ENCODE measurements at regions not wholly inside any gene's neighbourhood (a gene's known extent, or its start where the extent isn't known, plus 50 kb on each side); places are given as distances from the start of the nearest gene placed in this dataset.
"Not testable (repeated sequence)": the region's sequence is repeated elsewhere in the genome, so short reads cannot be mapped to it uniquely, and the experiment has no call there.

DNA sequence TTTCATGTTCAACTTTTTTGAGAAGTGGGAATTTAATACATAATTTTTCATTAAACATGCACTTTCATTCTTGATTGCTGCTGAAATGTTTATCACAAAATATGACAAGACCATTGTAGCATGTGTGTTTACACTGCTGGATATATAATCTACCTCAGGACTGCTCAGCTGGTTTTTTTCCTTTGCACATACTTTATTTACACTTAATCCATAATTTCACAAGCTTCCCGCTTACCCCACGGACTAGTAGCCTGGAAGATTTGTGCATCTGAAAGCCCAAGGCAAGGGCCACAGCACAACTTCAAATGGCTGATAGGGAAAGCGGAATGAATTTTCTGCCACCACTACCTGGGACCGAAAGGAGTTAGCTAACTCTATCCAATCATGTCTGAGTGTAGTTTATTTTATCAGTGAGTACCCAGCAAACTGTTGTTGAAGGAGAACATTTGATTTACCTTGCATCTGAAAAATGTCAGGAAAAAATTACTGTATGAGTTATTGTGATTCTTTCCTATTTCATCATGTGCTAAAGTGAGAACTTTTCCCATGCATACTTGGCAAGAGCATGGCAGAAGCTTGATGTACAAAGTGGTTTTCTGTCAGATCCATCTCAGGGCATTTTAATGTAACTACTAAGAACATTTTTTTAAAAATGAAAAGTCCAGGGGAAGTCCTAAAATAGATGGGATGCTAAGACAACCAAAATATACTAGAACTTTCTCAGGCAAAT is 558.2 kb upstream of the USP24 start:
- CTCF ChIA-PET: no interaction called here
- no peaks in the 10 kb centered on the region for H3K36me3 Mint-ChIP-seq
- H3K27me3 Mint-ChIP-seq: no peaks in the 10 kb centered on the region
- no peaks in the 10 kb centered on the region for H3K4me1 Mint-ChIP-seq
- H3K4me3 Mint-ChIP-seq: no peak overlapping the region
- no peak overlapping the region for H3K27ac Mint-ChIP-seq
- H3K9me3 Mint-ChIP-seq: no peaks in the 10 kb centered on the region
- no peak for DNase-seq

DNA sequence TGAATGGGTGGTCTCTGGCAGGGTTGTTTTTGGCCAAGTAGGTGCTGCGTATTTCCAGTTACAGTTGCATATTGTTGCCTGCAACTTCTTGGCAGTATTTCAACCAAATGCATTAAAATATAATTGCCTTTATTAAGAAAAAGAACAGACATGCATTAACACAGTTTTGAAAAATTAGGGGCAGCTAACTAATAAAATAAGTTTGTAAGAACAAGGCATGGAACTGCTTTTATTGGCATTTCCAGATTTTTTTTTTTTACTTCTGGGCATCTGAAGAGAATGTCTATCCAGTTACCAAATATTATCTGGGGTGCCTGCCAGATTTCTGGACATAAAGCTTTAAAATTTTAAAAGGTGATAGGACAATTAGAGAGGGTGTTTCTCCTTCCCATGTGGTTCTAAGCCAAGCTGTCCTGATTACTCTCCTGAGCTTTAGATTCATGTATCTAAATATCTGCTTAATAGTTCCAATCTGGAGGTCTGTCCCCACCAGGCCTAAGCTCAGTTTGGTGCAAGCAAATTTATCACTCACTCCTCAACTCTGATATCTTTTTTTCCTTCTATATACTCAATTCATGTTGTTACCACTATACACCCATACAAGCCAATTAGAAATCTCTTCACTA is 553.3 kb upstream of the USP24 start:
- DNase-seq: no peak
- H3K27me3 Mint-ChIP-seq: no peaks in the 10 kb centered on the region
- no peaks in the 10 kb centered on the region for H3K9me3 Mint-ChIP-seq
- no peak overlapping the region for H3K4me3 Mint-ChIP-seq
- no peaks in the 10 kb centered on the region for H3K36me3 Mint-ChIP-seq
- CTCF ChIA-PET: interaction anchor here (0.6 kb wide), 1 partner anchor 54 kb away, joined by 3 read pairs; no protein-coding TSS in a partner anchor
- H3K27ac Mint-ChIP-seq: no peak overlapping the region
- no peaks in the 10 kb centered on the region for H3K4me1 Mint-ChIP-seq

DNA sequence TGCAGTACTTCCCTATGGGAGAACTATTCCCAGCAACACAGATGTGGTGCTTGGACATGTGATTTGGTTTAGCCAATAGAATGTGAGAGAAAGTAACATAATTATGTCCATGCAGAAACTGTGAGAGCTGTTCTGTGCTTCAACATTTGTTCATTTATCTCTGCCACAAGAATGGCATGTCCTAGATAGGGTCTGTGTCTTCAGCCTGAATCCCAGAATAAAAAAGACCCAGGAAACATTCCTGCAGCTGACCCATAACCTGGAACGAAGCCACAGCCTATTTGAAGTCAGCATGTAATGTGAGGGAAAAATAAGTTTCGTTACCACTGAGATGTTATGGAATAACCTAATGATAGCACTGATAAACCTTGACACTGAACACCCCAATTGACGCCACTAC is 552.0 kb upstream of the USP24 start:
- no peak for DNase-seq
- H3K4me1 Mint-ChIP-seq: no peaks in the 10 kb centered on the region
- H3K27ac Mint-ChIP-seq: no peak overlapping the region
- CTCF ChIA-PET: no interaction called here
- no peaks in the 10 kb centered on the region for H3K36me3 Mint-ChIP-seq
- no peak overlapping the region for H3K4me3 Mint-ChIP-seq
- no peaks in the 10 kb centered on the region for H3K9me3 Mint-ChIP-seq
- H3K27me3 Mint-ChIP-seq: no peaks in the 10 kb centered on the region

DNA sequence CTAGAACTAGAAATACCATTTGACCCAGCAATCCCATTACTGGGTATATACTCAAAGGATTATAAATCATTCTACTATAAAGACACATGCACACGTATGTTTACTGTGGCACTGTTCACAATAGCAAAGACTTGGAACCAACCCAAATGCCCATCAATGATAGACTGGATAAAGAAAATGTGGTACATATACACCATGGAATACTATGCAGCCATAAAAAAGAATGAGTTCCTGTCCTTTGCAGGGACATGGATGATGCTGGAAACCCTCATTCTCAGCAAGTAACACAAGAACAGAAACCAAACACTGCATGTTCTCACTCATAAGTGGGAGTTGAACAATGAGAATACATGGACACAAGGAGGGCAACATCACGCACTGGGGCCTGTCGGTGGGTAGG is 550.3 kb upstream of the USP24 start:
- H3K4me1 Mint-ChIP-seq, H3K36me3 Mint-ChIP-seq, H3K4me3 Mint-ChIP-seq, H3K27ac Mint-ChIP-seq, CTCF ChIA-PET, H3K9me3 Mint-ChIP-seq, H3K27me3 Mint-ChIP-seq, DNase-seq: not testable (repeated sequence)

DNA sequence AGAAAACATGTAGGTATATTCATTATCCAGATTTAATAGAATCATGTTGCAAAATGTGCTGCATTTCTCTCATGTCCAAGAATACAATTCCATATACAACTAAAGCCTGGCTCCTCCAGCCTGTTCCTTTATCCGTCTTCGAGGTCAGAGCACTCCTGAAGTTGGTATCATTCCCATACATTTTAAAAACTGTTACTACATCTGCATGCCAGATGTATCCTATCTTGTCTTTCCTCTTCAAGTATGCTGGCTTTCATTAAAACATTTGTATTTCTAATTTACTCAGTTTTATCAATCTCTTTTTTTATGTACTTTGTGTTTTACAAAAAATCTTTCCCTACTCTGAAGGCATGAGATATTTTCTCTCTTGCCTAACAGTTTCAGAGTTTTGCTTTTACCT is 536.6 kb upstream of the USP24 start:
- no peaks in the 10 kb centered on the region for H3K4me1 Mint-ChIP-seq
- no peaks in the 10 kb centered on the region for H3K9me3 Mint-ChIP-seq
- DNase-seq: no peak
- no peaks in the 10 kb centered on the region for H3K27me3 Mint-ChIP-seq
- no peak overlapping the region for H3K4me3 Mint-ChIP-seq
- H3K36me3 Mint-ChIP-seq: no peaks in the 10 kb centered on the region
- no peak overlapping the region for H3K27ac Mint-ChIP-seq
- CTCF ChIA-PET: no interaction called here

DNA sequence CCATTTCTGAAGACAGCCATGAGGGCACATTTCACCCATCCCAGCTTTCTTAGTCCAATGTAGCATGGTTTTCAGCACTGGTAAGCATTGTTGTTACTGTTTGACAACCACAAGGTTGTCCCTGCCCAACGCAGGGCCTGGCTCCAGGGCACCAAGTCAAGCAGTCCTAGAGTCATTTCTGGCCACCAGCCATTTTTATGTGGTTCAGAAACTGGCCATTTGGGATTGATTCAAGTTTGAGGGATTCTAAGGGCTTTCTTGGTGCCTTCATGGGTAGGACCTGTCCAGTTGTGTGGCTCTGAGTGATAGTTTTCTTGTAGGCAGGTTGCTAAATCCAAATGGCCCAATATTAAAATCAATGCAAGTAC is 535.4 kb upstream of the USP24 start:
- Mint-ChIP-seq H3K9me3 (peaks cover 2% of the 10 kb centered on the region), H3K27me3 (no peaks in the 10 kb centered on the region), H3K4me1 (no peaks in the 10 kb centered on the region), H3K36me3 (no peaks in the 10 kb centered on the region), H3K27ac (no peak overlapping the region), H3K4me3 (no peak overlapping the region)
- DNase-seq: no peak
- CTCF ChIA-PET: no interaction called here

DNA sequence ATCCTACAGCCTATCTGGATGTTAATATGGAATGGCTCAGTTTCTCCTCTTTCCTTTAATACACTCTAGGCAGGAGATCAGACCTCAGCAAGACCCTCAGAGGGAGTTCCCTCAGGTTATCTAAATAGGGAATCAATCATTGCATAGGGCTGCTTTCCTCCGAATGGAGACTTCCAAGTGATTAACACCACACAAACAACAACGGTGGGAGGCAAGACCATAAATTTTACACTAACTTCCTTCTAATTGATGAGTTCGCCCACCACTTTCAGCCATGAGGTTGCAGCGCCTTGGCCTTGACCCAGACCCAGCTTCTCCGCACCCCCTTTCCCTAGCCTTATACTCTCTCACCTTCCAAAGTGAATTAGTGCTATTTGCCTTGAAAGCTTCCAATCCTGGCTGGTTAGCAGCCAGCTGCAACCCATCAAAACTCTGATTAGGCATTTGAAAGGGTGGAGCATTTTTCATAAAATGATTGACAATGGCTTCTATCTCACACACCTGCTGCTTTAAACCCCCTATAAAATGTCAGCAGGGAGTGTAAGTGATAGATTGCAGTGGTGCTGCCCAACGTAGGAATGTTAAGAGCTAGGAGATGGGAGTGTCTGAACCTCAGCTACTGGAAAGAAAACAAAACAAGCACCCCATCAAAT is 534.9 kb upstream of the USP24 start:
- Mint-ChIP-seq H3K9me3 (peaks cover 2% of the 10 kb centered on the region), H3K36me3 (no peaks in the 10 kb centered on the region), H3K4me1 (no peaks in the 10 kb centered on the region), H3K4me3 (no peak overlapping the region), H3K27me3 (no peaks in the 10 kb centered on the region), H3K27ac (no peak overlapping the region)
- DNase-seq: no peak
- CTCF ChIA-PET: interaction anchor here (1.2 kb wide), 1 partner anchor 10 kb away, joined by 3 read pairs; no protein-coding TSS in a partner anchor

DNA sequence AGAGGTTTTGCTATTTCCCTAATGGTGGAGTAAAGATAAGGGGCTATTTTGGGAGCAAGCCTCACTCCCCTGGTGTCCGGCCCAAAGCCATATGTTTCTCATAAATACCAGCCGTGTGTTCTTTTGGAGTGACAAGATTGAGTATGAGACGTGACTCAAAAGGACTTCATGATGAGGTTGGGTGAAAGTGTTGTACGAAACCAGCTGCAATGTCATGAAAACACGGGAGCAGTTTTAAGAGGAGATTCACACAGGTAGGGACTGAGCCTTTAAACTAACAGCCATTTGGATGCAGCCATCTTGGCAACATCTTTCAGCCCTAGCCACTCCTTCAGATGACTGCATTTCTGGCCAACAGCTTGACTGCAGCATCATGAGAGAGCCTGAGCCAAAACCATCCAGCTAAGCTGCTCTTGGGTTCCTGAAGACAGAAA is 532.3 kb upstream of the USP24 start:
- Mint-ChIP-seq H3K27me3 (no peaks in the 10 kb centered on the region), H3K27ac (no peak overlapping the region), H3K4me3 (no peak overlapping the region), H3K36me3 (no peaks in the 10 kb centered on the region), H3K4me1 (no peaks in the 10 kb centered on the region), H3K9me3 (peaks cover 2% of the 10 kb centered on the region)
- no peak for DNase-seq
- CTCF ChIA-PET: interaction anchor here (0.6 kb wide), 1 partner anchor 24 kb away, joined by 3 read pairs; no protein-coding TSS in a partner anchor

DNA sequence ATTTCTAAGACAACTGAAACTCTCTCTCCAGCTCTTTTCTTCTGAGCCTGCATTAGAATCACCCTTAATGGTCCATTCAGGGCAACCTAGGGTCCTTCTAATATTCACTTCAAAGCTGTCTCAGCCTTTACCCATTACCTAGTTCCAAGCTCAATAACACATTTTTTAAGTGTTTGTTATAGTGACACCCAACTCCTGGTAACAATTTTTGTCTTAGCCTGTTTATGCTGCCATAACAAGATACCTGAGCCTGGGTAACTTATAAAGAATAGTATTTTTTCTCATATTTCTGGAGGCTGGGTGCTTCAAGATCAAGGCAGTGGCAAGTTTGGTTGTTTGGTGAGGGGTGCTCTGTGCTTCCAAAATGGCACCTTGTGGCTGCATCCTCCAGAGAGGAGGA is 531.5 kb upstream of the USP24 start:
- CTCF ChIA-PET: no interaction called here
- no peaks in the 10 kb centered on the region for H3K27me3 Mint-ChIP-seq

DNA sequence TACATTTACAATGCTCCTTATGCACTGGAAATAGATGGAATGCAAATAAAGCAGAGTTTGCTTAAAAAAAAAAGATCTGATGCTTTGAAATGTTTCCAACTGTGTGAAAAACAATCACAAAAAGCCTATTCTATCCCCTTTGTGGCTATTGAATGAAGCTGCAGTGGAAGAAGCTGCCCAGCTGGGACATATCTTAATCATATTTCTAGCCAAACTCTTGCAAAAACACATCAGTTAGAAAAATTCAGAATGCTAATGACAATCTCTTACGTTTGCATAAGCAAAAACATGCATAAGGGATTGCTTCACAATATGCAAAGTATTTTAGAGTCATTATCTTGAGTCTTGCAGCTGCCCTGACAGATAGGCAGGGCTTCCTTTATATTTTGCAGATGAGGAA is 526.4 kb upstream of the USP24 start:
- Mint-ChIP-seq H3K36me3 (no peaks in the 10 kb centered on the region), H3K4me3 (no peak overlapping the region), H3K27me3 (no peaks in the 10 kb centered on the region), H3K4me1 (no peaks in the 10 kb centered on the region), H3K9me3 (peaks cover 2% of the 10 kb centered on the region), H3K27ac (no peak overlapping the region)
- no peak for DNase-seq
- CTCF ChIA-PET: no interaction called here

More for the DNA sequence above, 531.5 kb upstream of the USP24 start:
- peaks cover 2% of the 10 kb centered on the region for H3K9me3 Mint-ChIP-seq
- H3K4me3 Mint-ChIP-seq: no peak overlapping the region
- H3K36me3 Mint-ChIP-seq: no peaks in the 10 kb centered on the region
- H3K27ac Mint-ChIP-seq: no peak overlapping the region
- DNase-seq: no peak
- no peaks in the 10 kb centered on the region for H3K4me1 Mint-ChIP-seq

DNA sequence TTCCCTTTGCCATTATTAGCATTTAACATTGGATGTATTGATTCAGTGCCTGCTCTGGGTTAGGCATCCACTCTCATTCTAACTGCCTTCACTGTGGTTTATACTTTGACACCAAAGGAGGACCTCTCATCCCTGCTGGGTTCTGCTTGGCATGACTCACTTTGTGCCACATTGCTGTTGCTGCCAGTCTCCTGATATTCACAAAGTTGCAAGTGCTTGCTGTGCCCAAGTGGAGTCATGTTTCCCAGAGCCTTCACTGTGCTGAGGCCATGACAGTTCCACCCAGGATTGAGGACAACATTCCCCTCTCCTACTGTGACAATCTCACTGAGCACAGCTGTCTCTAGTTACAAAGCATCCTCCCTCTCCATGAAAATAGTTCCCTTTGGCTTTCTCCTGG is 519.9 kb upstream of the USP24 start:
- no peaks in the 10 kb centered on the region for H3K36me3 Mint-ChIP-seq

DNA sequence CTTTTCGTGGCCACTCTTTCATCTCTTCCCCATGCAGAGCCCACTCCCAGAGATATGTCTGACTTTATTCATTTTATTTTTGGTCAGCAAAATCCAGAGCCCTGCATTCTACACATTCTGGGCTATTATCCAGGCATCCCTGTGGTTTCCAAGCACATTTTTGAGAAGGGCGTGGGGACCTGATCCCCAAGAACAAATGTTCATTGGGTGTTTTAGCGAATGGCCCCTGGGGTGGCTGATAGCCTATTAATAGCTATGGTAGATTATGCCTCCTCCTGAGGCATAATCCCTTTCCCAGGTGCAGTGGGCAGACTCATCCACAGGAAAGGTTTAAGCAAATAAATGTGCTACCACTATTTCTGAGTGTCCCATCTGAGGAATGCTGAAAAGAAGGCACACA is 511.8 kb upstream of the USP24 start:
- Mint-ChIP-seq H3K9me3 (no peaks in the 10 kb centered on the region), H3K27ac (no peak overlapping the region), H3K4me1 (no peaks in the 10 kb centered on the region), H3K27me3 (no peaks in the 10 kb centered on the region), H3K36me3 (no peaks in the 10 kb centered on the region), H3K4me3 (no peak overlapping the region)
- CTCF ChIA-PET: no interaction called here
- no peak for DNase-seq

More for the DNA sequence above, 519.9 kb upstream of the USP24 start:
- Mint-ChIP-seq H3K9me3 (no peaks in the 10 kb centered on the region), H3K4me3 (no peak overlapping the region), H3K27me3 (no peaks in the 10 kb centered on the region), H3K27ac (no peak overlapping the region), H3K4me1 (no peaks in the 10 kb centered on the region)
- no peak for DNase-seq
- CTCF ChIA-PET: no interaction called here

DNA sequence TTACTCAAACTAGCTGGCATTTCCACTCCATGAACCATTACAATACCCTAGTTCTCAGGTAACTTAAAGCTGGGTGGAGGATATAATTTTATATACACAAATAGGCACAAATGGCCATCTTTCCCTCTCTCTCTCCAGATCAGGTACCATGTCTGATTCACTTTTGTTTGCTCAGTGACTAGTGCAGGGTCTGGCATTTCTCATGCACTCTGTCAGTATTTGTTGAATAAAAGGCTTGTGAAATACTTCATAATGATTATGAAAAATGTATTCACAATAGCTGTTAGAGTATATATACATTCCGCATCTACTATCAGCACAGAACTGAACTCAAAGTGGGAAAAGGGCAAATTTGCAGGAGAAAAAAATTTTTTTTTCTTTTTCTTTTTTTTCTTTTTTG is 510.2 kb upstream of the USP24 start:
- H3K4me3 Mint-ChIP-seq: no peak overlapping the region
- DNase-seq: no peak
- CTCF ChIA-PET: no interaction called here
- no peaks in the 10 kb centered on the region for H3K27me3 Mint-ChIP-seq
- H3K36me3 Mint-ChIP-seq: no peaks in the 10 kb centered on the region
- no peaks in the 10 kb centered on the region for H3K4me1 Mint-ChIP-seq
- no peaks in the 10 kb centered on the region for H3K9me3 Mint-ChIP-seq
- no peak overlapping the region for H3K27ac Mint-ChIP-seq

DNA sequence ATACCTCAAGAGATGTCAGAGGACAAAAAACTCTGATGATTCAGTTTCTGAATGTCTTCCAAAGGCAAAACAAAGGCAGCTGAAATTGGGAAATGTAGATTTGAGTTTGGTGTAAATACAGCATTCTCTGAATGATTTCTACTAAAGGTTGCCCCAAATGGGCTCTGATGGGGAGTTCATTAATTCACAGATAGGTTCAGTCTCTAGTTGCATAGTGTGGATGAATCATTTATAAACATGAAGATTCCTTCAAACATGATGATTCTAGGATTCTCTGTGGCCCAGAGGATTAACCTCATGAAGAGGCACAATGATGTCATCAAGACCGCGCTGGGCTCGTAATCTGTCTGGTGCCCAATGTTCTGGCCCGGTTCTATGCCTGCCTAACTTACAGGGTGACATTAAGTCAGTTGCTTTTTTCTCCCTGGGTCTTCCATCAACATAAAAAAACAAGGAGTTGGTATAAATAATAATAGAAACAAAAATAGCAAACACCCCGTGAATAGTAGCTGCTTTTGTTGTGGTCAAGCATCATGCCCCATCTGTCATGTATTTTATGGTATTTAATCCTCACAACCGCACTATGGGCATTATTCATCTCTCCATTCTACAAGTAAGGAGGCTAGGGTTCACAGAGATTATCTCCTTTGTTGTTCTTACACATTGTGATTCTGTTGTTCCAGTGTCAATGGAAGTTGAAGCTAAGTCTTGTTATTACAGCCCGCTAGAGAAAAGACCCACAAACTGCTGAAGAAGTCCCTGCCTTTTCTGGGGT is 509.6 kb upstream of the USP24 start:
- no peak for DNase-seq
- Mint-ChIP-seq H3K4me3 (no peak overlapping the region), H3K36me3 (no peaks in the 10 kb centered on the region), H3K4me1 (no peaks in the 10 kb centered on the region), H3K9me3 (no peaks in the 10 kb centered on the region), H3K27me3 (no peaks in the 10 kb centered on the region), H3K27ac (no peak overlapping the region)
- CTCF ChIA-PET: no interaction called here
